Calu3 (cell line): ENCODE measurements at regions not wholly inside any gene's neighbourhood (a gene's known extent, or its start where the extent isn't known, plus 50 kb on each side); places are given as distances from the start of the nearest gene placed in this dataset.

Experiments
- BruUV-seq: library from RNA; stranded (reverse); fragments of 400-500 nt; replicated peaks from 2 replicates; lab custom pipeline; 2021; lab: Mats Ljungman, UMichigan
- CTCF ChIA-PET: fragments of 300-600 bp; sonication (Branson Sonifier 250); formaldehyde crosslinking; loops from one replicate; lab custom pipeline; 2022; ENCODE audit warnings: antibody characterized with exemption; lab: Charles Lee
- DNase-seq: peaks from one replicate; pipeline ENCODE4 v3.0.0; 2022
- H3K27ac Mint-ChIP-seq: one replicate; pipeline ENCODE4 v1.8.0; 2022; ENCODE audit warnings: mixed read lengths; ENCODE audit not compliant: unreplicated experiment
- H3K27me3 Mint-ChIP-seq: one replicate; pipeline ENCODE4 v1.8.0; 2022; ENCODE audit warnings: mixed read lengths; ENCODE audit not compliant: unreplicated experiment
- H3K36me3 Mint-ChIP-seq: one replicate; pipeline ENCODE4 v1.8.0; 2022; ENCODE audit warnings: mild to moderate bottlenecking, moderate library complexity, mixed read lengths; ENCODE audit not compliant: insufficient read depth, unreplicated experiment
- H3K4me1 Mint-ChIP-seq: one replicate; pipeline ENCODE4 v1.8.0; 2022; ENCODE audit warnings: mild to moderate bottlenecking, low read depth, mixed read lengths; ENCODE audit not compliant: unreplicated experiment
- H3K4me3 Mint-ChIP-seq: one replicate; pipeline ENCODE4 v1.8.0; 2022; ENCODE audit warnings: mild to moderate bottlenecking, low read depth, moderate library complexity, mixed read lengths; ENCODE audit not compliant: unreplicated experiment
- H3K9me3 Mint-ChIP-seq: one replicate; pipeline ENCODE4 v1.8.0; 2022; ENCODE audit warnings: low read depth, mixed read lengths; ENCODE audit not compliant: unreplicated experiment
- CTCF ChIP-seq: fragments of 200-600 bp; IDR thresholded peaks from one replicate; pipeline ENCODE4 v1.8.0; 2022; ENCODE audit warnings: antibody characterized with exemption; ENCODE audit not compliant: unreplicated experiment
- intact Hi-C: fragments of 100-400 bp; cut with micrococcal nuclease; formaldehyde crosslinking; loops from one replicate; pipeline ENCODE4 v1.10.0; 2022; ENCODE audit not compliant: unreplicated experiment

DNA sequence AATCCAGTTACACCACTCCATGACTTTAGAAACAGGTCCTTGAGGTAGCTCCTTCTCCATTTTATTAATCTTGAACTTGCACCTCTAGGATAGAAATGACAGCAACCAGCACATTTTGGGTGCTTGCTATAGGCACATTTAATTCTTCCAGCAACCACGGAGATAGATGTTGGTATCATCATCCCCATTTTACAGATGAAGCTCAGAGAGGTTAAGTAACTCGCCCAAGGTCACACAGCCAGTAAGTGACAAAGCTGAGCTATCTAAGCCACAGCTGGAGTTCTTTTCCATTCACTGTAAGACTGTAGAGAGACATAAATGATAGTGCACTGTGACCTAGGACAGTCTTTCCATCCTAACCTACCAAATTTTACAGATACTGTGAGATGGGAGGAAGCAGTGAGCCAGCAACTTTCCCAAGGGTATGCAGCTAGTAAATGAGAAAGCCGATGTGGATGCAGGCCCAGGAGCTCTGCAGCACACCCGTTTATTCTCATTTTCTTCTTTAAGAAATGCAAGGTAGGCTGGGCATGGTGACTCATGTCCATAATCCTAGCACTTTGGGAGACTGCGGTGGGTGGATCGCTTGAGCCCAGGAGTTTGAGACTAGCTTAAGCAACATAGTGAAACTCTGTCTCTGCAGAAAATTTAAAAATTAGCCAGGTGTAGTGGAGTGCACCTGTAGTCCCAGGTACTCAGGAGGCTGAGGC, 103.2 kb downstream of the TBX5 start:
- intact Hi-C loops: no loop called here
- H3K36me3 Mint-ChIP-seq: no peaks in the 10 kb centered on the region
- peaks cover 11% of the 10 kb centered on the region for H3K9me3 Mint-ChIP-seq
- no peaks in the 10 kb centered on the region for H3K4me1 Mint-ChIP-seq
- no peaks in the 10 kb centered on the region for H3K27me3 Mint-ChIP-seq
- CTCF ChIA-PET: no interaction called here
- no peak overlapping the region for H3K27ac Mint-ChIP-seq
- H3K4me3 Mint-ChIP-seq: no peak overlapping the region
- DNase-seq: no peak
- TF ChIP-seq CTCF: no peak
- BruUV-seq: no TSS peak

GRCh38 chr12:114302117-114302516, 103.8 kb downstream of the TBX5 start:
- DNase-seq: no peak
- Mint-ChIP-seq H3K27me3 (no peaks in the 10 kb centered on the region), H3K4me1 (no peaks in the 10 kb centered on the region), H3K4me3 (no peak overlapping the region), H3K36me3 (no peaks in the 10 kb centered on the region), H3K27ac (no peak overlapping the region), H3K9me3 (peaks cover 11% of the 10 kb centered on the region)
- intact Hi-C loops: no loop called here
- CTCF ChIA-PET: no interaction called here
- TF ChIP-seq CTCF: no peak
- no TSS peak for BruUV-seq

DNA sequence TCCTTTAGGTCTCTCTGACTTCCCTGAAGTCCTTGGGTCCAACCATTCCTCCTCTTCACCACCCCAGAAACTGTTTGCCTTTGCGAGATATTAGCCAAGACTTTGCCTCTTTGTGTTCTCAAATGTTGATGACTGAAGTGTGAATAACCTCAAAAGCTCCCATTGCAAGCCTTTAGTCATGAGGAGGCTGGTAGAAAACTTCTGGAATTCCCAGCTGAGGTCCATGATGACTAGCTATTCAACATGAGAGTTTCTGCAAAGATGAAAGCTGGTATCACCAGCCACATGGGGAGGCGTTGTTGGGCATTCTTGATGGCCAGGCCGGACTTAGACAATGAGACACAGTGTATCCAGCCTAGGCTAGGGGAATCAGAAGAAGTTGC, 111.7 kb downstream of the TBX5 start:
- BruUV-seq: no TSS peak
- CTCF ChIA-PET: no interaction called here
- no peak overlapping the region for H3K27ac Mint-ChIP-seq

DNA sequence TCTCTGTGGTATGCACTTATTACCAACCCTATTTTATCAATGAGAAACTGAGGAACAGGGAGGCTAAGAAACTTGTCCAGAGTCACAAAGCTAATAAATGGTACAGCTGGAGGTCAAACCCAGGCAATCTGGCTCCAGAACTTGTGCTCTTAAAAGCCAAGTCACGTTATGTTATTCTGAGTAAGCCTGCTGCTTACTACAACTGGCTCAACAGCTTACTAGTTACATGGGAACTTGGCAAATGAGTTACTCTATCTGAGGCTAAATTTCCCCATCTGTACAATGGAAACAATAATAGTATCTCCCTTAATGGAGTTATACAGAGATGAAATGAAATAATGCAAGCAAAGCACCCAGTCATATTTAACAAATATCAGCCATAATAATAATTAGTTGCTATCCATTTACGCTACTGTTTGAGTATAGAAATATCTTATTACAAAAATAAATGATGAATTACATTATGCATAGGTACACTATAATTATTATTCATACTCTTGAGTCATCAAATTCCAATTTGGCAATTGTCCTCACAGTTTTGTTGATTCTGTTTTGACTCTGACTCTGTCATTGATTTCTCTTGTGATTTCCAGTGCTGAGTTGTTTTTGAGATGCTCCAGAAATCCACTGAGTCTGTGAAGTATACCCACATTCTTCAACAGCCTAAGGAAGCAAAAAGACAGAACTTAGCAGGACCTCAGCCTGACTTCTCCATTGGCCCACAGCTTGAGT, 112.2 kb downstream of the TBX5 start:
- CTCF ChIA-PET: no interaction called here
- H3K4me3 Mint-ChIP-seq: no peak overlapping the region
- no peak for TF ChIP-seq CTCF
- no peaks in the 10 kb centered on the region for H3K27me3 Mint-ChIP-seq
- H3K9me3 Mint-ChIP-seq: peaks cover 3% of the 10 kb centered on the region
- H3K27ac Mint-ChIP-seq: no peak overlapping the region
- no TSS peak for BruUV-seq
- DNase-seq: no peak
- intact Hi-C loops: no loop called here
- no peaks in the 10 kb centered on the region for H3K36me3 Mint-ChIP-seq
- no peaks in the 10 kb centered on the region for H3K4me1 Mint-ChIP-seq

More for the DNA sequence above, 111.7 kb downstream of the TBX5 start:
- intact Hi-C loops: no loop called here
- Mint-ChIP-seq H3K9me3 (peaks cover 6% of the 10 kb centered on the region), H3K4me3 (no peak overlapping the region), H3K4me1 (no peaks in the 10 kb centered on the region), H3K27me3 (no peaks in the 10 kb centered on the region), H3K36me3 (no peaks in the 10 kb centered on the region)
- no peak for TF ChIP-seq CTCF
- no peak for DNase-seq
